ENCODE measurements at regions not wholly inside any gene's neighbourhood (a gene's known extent, or its start where the extent isn't known, plus 50 kb on each side); places are given as distances from the start of the nearest gene placed in this dataset.

DNA sequence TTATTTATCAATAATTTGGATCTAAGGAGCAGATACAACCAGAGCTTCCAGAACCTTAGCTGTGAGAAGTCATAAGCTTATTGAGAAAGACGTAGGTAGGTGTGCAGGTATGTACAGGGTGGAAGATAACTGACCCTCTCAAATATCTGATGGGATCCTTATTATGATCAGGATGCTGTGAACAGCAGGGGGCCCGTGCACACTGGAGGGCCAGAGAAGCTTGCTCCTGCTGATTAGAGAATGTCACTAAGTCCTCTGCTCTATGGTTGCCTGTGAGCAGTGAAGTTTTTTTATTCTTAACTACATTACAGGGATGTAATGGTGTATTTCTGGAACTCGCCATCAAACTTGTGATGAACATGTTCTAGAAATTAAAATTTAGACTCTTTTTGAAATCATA, 108.9 kb upstream of the POU5F2 start:
- TF ChIP-seq TOX (CRISPR knock-in tag; IDR thresholded peaks at IDR 0.05; ENCODE audit: borderline replicate concordance) = no peak
- no peak for ATAC-seq

DNA sequence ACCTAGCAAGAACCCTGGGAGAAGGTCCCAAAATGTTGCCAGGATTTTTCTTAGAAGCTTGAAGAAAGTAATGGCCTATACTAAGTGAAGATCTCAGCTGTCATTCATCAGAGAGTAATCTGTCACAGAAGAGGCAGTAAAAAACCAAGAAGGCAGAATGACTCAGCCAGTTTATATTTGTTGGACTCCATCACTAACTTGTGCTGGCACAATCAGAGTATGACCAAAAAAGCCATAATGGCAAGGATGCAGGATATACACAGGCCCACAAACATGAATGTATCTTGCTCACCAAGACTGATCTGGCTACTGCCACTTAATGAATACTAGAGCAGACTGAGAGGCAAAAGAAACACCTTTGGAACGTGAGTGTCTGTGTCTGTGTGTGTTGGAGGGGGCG, 104.0 kb upstream of the POU5F2 start:
- ATAC-seq = no peak
- TF ChIP-seq, protein P1, sequence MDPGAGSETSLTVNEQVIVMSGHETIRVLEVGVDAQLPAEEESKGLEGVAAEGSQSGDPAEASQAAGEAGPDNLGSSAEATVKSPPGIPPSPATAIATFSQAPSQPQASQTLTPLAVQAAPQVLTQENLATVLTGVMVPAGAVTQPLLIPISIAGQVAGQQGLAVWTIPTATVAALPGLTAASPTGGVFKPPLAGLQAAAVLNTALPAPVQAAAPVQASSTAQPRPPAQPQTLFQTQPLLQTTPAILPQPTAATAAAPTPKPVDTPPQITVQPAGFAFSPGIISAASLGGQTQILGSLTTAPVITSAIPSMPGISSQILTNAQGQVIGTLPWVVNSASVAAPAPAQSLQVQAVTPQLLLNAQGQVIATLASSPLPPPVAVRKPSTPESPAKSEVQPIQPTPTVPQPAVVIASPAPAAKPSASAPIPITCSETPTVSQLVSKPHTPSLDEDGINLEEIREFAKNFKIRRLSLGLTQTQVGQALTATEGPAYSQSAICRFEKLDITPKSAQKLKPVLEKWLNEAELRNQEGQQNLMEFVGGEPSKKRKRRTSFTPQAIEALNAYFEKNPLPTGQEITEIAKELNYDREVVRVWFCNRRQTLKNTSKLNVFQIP (CRISPR knock-in tag; IDR thresholded peaks at IDR 0.05; ENCODE audit: borderline replicate concordance, low read depth) = no peak
- TF ChIP-seq TOX (CRISPR knock-in tag; IDR thresholded peaks at IDR 0.05; ENCODE audit: borderline replicate concordance) (no peak), ZFP3 (CRISPR knock-in tag; IDR thresholded peaks at IDR 0.05) (no peak), GLIS3 (CRISPR knock-in tag; IDR thresholded peaks at IDR 0.05) (no peak), PPARA (CRISPR knock-in tag; IDR thresholded peaks at IDR 0.05; ENCODE audit: borderline replicate concordance) (no peak), OSR1 (CRISPR knock-in tag; IDR thresholded peaks at IDR 0.05) (no peak), TCF4 (CRISPR knock-in tag; IDR thresholded peaks at IDR 0.05; ENCODE audit: borderline replicate concordance) (no peak), ZNF565 (CRISPR knock-in tag; conservative IDR thresholded peaks at IDR 0.05; ENCODE audit: low read depth) (no peak)

DNA sequence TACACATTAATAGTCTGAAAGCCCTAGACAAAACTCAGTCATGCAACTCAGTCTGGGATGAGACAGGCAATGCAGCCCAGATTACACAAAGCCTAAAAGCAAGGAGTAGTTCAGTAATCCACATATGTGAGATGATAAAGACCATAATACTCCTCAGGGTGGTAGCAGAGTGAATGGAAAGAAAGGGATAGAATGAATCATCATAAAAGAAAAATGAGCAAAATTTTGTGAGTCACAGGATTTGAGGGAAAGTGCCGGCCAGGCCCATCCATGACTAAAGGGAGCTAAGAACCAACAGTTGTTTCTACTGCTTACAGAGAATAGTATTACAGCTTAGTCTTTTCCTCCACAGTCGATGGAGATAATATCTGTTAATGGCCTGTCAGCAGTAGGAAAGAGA, 90.0 kb upstream of the POU5F2 start:
- TF ChIP-seq ZFP3 (CRISPR knock-in tag; IDR thresholded peaks at IDR 0.05) (no peak), OSR1 (CRISPR knock-in tag; IDR thresholded peaks at IDR 0.05) (no peak), CSDC2 (CRISPR knock-in tag; IDR thresholded peaks at IDR 0.05) (no peak)
- ATAC-seq = peak; percentile 96

DNA sequence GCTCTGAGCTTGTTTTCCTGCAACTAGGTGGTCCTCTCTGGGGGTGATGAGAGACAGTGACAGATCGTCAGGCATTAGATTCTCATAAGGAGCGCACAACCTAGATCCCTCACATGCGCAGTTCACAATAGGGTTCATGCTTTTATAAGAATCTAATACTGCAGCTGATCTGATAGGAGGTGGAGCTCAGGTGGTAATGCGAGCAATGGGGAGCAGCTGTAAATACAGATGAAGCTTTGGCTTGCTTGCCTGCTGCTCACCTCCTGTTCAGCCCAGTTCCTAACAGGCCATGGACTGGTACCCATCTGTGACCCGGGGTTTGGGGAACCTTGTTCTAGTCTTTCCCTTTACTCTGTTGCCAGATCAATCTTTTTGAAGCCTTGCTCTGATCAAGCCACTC, 89.5 kb upstream of the POU5F2 start:
- no peak for TF ChIP-seq CSDC2 (CRISPR knock-in tag; IDR thresholded peaks at IDR 0.05)

DNA sequence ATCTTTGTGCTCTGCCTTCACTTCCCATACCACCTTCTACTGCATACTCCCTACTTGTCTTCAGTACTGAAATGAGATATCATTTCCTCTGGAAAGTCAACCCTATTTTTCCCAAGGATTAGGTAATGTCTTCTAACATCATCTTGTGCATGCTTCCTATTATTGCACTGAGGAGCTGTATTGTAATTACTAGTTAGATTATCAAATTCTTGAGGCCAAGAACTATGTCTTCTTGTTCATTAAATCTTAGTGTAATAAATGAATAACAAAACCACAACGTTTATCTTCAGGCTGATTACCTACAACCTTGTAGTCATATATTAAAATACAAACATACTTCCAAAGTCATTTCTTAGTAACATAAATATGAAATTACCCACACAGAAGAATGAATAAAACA, 87.9 kb upstream of the POU5F2 start:
- TF ChIP-seq, protein P2, sequence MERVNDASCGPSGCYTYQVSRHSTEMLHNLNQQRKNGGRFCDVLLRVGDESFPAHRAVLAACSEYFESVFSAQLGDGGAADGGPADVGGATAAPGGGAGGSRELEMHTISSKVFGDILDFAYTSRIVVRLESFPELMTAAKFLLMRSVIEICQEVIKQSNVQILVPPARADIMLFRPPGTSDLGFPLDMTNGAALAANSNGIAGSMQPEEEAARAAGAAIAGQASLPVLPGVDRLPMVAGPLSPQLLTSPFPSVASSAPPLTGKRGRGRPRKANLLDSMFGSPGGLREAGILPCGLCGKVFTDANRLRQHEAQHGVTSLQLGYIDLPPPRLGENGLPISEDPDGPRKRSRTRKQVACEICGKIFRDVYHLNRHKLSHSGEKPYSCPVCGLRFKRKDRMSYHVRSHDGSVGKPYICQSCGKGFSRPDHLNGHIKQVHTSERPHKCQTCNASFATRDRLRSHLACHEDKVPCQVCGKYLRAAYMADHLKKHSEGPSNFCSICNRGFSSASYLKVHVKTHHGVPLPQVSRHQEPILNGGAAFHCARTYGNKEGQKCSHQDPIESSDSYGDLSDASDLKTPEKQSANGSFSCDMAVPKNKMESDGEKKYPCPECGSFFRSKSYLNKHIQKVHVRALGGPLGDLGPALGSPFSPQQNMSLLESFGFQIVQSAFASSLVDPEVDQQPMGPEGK (CRISPR knock-in tag; IDR thresholded peaks at IDR 0.05; ENCODE audit: borderline replicate concordance) = no peak
- TF ChIP-seq ESRRG (CRISPR knock-in tag; IDR thresholded peaks at IDR 0.05) (no peak), ZC3H10 (CRISPR knock-in tag; IDR thresholded peaks at IDR 0.05) (no peak), ARNTL (CRISPR knock-in tag; IDR thresholded peaks at IDR 0.05; ENCODE audit: borderline replicate concordance, low read depth) (no peak), ISL1 (CRISPR knock-in tag; IDR thresholded peaks at IDR 0.05) (no peak), RARB (CRISPR knock-in tag; IDR thresholded peaks at IDR 0.05) (no peak), TCF4 (CRISPR knock-in tag; IDR thresholded peaks at IDR 0.05; ENCODE audit: borderline replicate concordance) (no peak), PPARA (CRISPR knock-in tag; IDR thresholded peaks at IDR 0.05; ENCODE audit: borderline replicate concordance) (no peak), ZNF565 (CRISPR knock-in tag; conservative IDR thresholded peaks at IDR 0.05; ENCODE audit: low read depth) (no peak), SNAI2 (CRISPR knock-in tag; IDR thresholded peaks at IDR 0.05) (no peak), OSR1 (CRISPR knock-in tag; IDR thresholded peaks at IDR 0.05) (no peak), ZNF8 (CRISPR knock-in tag; IDR thresholded peaks at IDR 0.05) (no peak), GLIS3 (CRISPR knock-in tag; IDR thresholded peaks at IDR 0.05) (no peak), TOX (CRISPR knock-in tag; IDR thresholded peaks at IDR 0.05; ENCODE audit: borderline replicate concordance) (no peak)
- TF ChIP-seq, protein P3, sequence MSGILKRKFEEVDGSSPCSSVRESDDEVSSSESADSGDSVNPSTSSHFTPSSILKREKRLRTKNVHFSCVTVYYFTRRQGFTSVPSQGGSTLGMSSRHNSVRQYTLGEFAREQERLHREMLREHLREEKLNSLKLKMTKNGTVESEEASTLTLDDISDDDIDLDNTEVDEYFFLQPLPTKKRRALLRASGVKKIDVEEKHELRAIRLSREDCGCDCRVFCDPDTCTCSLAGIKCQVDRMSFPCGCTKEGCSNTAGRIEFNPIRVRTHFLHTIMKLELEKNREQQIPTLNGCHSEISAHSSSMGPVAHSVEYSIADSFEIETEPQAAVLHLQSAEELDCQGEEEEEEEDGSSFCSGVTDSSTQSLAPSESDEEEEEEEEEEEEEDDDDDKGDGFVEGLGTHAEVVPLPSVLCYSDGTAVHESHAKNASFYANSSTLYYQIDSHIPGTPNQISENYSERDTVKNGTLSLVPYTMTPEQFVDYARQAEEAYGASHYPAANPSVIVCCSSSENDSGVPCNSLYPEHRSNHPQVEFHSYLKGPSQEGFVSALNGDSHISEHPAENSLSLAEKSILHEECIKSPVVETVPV (CRISPR knock-in tag; IDR thresholded peaks at IDR 0.05) = no peak
- ATAC-seq = no peak

More for the DNA sequence above, 89.5 kb upstream of the POU5F2 start:
- ATAC-seq = no peak

DNA sequence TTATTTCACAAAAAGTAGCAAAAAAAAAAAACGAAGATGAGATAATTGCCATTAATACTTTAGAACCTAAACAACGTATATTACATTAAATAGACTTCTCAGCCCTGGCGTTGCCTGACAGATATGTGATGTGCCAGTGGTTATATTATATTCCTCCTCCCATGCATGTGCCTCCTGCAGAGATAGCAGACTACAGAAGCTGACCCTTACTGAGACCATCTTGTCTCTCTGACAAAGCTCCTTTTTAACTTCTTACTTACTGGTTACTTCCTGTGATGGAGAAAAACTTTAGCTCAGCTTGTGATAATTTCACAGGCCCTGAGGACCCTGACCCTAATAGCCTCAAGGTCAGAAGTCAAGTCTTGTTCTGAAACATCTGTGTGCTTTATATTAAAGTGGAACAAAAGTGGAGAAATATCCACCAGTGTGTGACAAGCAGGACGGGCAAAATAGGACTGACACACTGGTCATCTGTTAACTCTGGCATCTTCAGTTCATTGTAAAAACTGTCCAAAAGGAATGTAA, 80.6 kb upstream of the POU5F2 start:
- no peak for TF ChIP-seq ARNTL (CRISPR knock-in tag; IDR thresholded peaks at IDR 0.05; ENCODE audit: borderline replicate concordance, low read depth)
- TF ChIP-seq, protein P2 (CRISPR knock-in tag; IDR thresholded peaks at IDR 0.05; ENCODE audit: borderline replicate concordance) = no peak
- TF ChIP-seq, protein P1 (CRISPR knock-in tag; IDR thresholded peaks at IDR 0.05; ENCODE audit: borderline replicate concordance, low read depth) = no peak
- ATAC-seq = no peak
